CD14-positive monocyte (primary cell): ENCODE measurements at regions not wholly inside any gene's neighbourhood (a gene's known extent, or its start where the extent isn't known, plus 50 kb on each side); places are given as distances from the start of the nearest gene placed in this dataset.

Source experiments
- DNase-seq, 3 donors: peaks; one replicate each; pipeline ENCODE4 v3.0.0-alpha.2; 2011 to 2022
- H2AFZ ChIP-seq: 2 replicates; pipeline ENCODE4 v1.6.0; 2012; ENCODE audit warnings: mild to moderate bottlenecking, low read depth, low read length, inconsistent platforms; ENCODE audit not compliant: insufficient read depth, poor library complexity, severe bottlenecking
- H3K27ac ChIP-seq, 2 donors: 1 replicate in 1 of 2; 2 replicates in 1 of 2; pipeline ENCODE4 v1.5.1; 2012 to 2013; ENCODE audit warnings: low read length in 2 of 2, control low read depth in 1 of 2, inconsistent platforms in 1 of 2, low read depth in 1 of 2, mild to moderate bottlenecking in 1 of 2
- H3K27me3 ChIP-seq, 2 donors: one replicate each; pipeline versions ENCODE4 v1.6.0 to v1.6.1; 2011 to 2013; ENCODE audit warnings: low read length in 2 of 2; ENCODE audit not compliant: control insufficient read depth in 2 of 2, insufficient read depth in 2 of 2
- H3K36me3 ChIP-seq, 2 donors: replicated peaks in 1 of 2; 1 replicate in 1 of 2; 2 replicates in 1 of 2; pipeline versions ENCODE4 v1.5.1 to v1.6.1; 2012 to 2013; ENCODE audit warnings: low read length in 2 of 2, control low read depth in 1 of 2, inconsistent platforms in 1 of 2, mild to moderate bottlenecking in 1 of 2; ENCODE audit not compliant: insufficient read depth in 2 of 2, control insufficient read depth in 1 of 2
- H3K4me1 ChIP-seq, 2 donors: 1 replicate in 1 of 2; 2 replicates in 1 of 2; pipeline versions ENCODE4 v1.5.1 to v1.6.1; 2012 to 2013; ENCODE audit warnings: low read length in 2 of 2, control low read depth in 1 of 2, inconsistent platforms in 1 of 2, mild to moderate bottlenecking in 1 of 2, moderate library complexity in 1 of 2; ENCODE audit not compliant: insufficient read depth in 2 of 2, control insufficient read depth in 1 of 2
- H3K4me2 ChIP-seq: replicated peaks from 2 replicates; pipeline ENCODE3; 2012; ENCODE audit warnings: low read length, moderate library complexity, mild to moderate bottlenecking; ENCODE audit not compliant: poor library complexity, severe bottlenecking; ENCODE audit errors: extremely low read depth
- H3K4me3 ChIP-seq, 3 experiments: fragments of 200-600 bp in 1 of 3; sonication (generic) in 1 of 3; replicated peaks in 1 of 3; 1 replicate in 2 of 3; 2 replicates in 1 of 3; pipeline ENCODE4 v1.5.1; 2011 to 2013; ENCODE audit warnings: low read length in 3 of 3, mild to moderate bottlenecking in 3 of 3, control low read depth in 2 of 3, low read depth in 2 of 3, inconsistent platforms in 1 of 3, moderate library complexity in 1 of 3
- H3K79me2 ChIP-seq: 2 replicates; pipeline ENCODE4 v1.6.0; 2012; ENCODE audit warnings: mild to moderate bottlenecking, control low read depth, inconsistent platforms, low read length, moderate library complexity; ENCODE audit not compliant: insufficient read depth
- H3K9ac ChIP-seq: 2 replicates; pipeline ENCODE4 v1.6.0; 2017; ENCODE audit warnings: low read length, mild to moderate bottlenecking; ENCODE audit not compliant: insufficient read depth, poor library complexity, severe bottlenecking
- H3K9me3 ChIP-seq, 2 donors: replicated peaks in 1 of 2; 1 replicate in 1 of 2; 2 replicates in 1 of 2; pipeline versions ENCODE4 v1.5.1 to v1.6.1; 2012 to 2013; ENCODE audit warnings: low read length in 2 of 2, control low read depth in 1 of 2; ENCODE audit not compliant: control insufficient read depth in 1 of 2, insufficient read depth in 1 of 2
- H4K20me1 ChIP-seq: 2 replicates; pipeline ENCODE4 v1.6.0; 2012; ENCODE audit warnings: mild to moderate bottlenecking, low read length, control low read depth, moderate library complexity; ENCODE audit not compliant: insufficient read depth
- H3K27ac Mint-ChIP-seq, 7 donors: one replicate each; pipeline ENCODE4 v1.8.0; 2020; ENCODE audit warnings: mild to moderate bottlenecking in 7 of 7, mixed read lengths in 7 of 7, moderate library complexity in 6 of 7, inconsistent platforms in 2 of 7
- H3K27me3 Mint-ChIP-seq, 3 donors: one replicate each; pipeline ENCODE4 v1.8.0; 2021 to 2022; ENCODE audit warnings: low read depth in 3 of 3, mild to moderate bottlenecking in 3 of 3, mixed read lengths in 3 of 3, moderate library complexity in 3 of 3, inconsistent platforms in 1 of 3
- H3K36me3 Mint-ChIP-seq, 2 donors: one replicate each; pipeline ENCODE4 v1.8.0; 2020; ENCODE audit warnings: mixed read lengths in 2 of 2, inconsistent platforms in 1 of 2, mild to moderate bottlenecking in 1 of 2
- H3K4me1 Mint-ChIP-seq: one replicate; pipeline ENCODE4 v1.8.0; 2020; ENCODE audit warnings: mild to moderate bottlenecking, mixed read lengths
- H3K4me3 Mint-ChIP-seq, 2 donors: one replicate each; pipeline ENCODE4 v1.8.0; 2020; ENCODE audit warnings: mild to moderate bottlenecking in 2 of 2, mixed read lengths in 2 of 2, moderate library complexity in 1 of 2
- H3K9me3 Mint-ChIP-seq, 7 donors: one replicate each; pipeline ENCODE4 v1.8.0; 2020 to 2022; ENCODE audit warnings: mixed read lengths in 7 of 7, mild to moderate bottlenecking in 6 of 7, moderate library complexity in 6 of 7, inconsistent platforms in 2 of 7
- WGBS: methylation state at CpG from one replicate; pipeline ENCODE4 v1.1.5; 2013; ENCODE audit warnings: missing lambda C conversion rate; ENCODE audit not compliant: insufficient coverage; 5-methylcytosine and 5-hydroxymethylcytosine counted together
- intact Hi-C, 2 donors: fragments of 100-400 bp; cut with micrococcal nuclease; formaldehyde crosslinking; loops; one replicate each; pipeline versions ENCODE4 v1.15.0 to v1.15.1; 2023
- TF ChIP-seq, protein P1 (sequence below): fragments of 200-600 bp; IDR thresholded peaks from one replicate; pipeline ENCODE4 v1.8.0; 2022; ENCODE audit warnings: antibody characterized with exemption, mild to moderate bottlenecking

GRCh38 chr22:49662681-49663080, 165.0 kb downstream of the BRD1 start:
- Mint-ChIP-seq H3K27ac (peak overlapping the region in 2 of 7 donors; percentile 62 to 81), H3K27me3 (peaks cover 4 to 21% (median 19%) of the 10 kb centered on the region in 3 donors), H3K9me3 (peaks cover 2 to 8% (median 3%) of the 10 kb centered on the region in 7 donors), H3K4me1 (peaks cover 25% of the 10 kb centered on the region), H3K36me3 (no peaks in the 10 kb centered on the region), H3K4me3 (peak overlapping the region; percentile 64 to 83)
- DNase-seq, result no peak
- no peak overlapping the region for H3K27ac ChIP-seq
- peaks cover 17 to 18% of the 10 kb centered on the region in 2 donors for H3K4me1 ChIP-seq
- no peak overlapping the region for H3K9ac ChIP-seq
- TF ChIP-seq, protein P1, sequence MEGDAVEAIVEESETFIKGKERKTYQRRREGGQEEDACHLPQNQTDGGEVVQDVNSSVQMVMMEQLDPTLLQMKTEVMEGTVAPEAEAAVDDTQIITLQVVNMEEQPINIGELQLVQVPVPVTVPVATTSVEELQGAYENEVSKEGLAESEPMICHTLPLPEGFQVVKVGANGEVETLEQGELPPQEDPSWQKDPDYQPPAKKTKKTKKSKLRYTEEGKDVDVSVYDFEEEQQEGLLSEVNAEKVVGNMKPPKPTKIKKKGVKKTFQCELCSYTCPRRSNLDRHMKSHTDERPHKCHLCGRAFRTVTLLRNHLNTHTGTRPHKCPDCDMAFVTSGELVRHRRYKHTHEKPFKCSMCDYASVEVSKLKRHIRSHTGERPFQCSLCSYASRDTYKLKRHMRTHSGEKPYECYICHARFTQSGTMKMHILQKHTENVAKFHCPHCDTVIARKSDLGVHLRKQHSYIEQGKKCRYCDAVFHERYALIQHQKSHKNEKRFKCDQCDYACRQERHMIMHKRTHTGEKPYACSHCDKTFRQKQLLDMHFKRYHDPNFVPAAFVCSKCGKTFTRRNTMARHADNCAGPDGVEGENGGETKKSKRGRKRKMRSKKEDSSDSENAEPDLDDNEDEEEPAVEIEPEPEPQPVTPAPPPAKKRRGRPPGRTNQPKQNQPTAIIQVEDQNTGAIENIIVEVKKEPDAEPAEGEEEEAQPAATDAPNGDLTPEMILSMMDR, result no peak
- no peaks in the 10 kb centered on the region for H3K79me2 ChIP-seq
- peaks cover 0 to 2% of the 10 kb centered on the region in 2 donors for H3K27me3 ChIP-seq
- H3K36me3 ChIP-seq, result no peaks in the 10 kb centered on the region
- intact Hi-C loops, result no loop called here
- peak overlapping the region; percentile 58 for H3K4me2 ChIP-seq
- H3K9me3 ChIP-seq, result no peaks in the 10 kb centered on the region
- 20% methylated on average over 12 of the region's 18 CpGs for WGBS
- H2AFZ ChIP-seq, result peak overlapping the region; percentile 68
- peak overlapping the region in 1 of 3 experiments; percentile 51 for H3K4me3 ChIP-seq
- no peaks in the 10 kb centered on the region for H4K20me1 ChIP-seq

DNA sequence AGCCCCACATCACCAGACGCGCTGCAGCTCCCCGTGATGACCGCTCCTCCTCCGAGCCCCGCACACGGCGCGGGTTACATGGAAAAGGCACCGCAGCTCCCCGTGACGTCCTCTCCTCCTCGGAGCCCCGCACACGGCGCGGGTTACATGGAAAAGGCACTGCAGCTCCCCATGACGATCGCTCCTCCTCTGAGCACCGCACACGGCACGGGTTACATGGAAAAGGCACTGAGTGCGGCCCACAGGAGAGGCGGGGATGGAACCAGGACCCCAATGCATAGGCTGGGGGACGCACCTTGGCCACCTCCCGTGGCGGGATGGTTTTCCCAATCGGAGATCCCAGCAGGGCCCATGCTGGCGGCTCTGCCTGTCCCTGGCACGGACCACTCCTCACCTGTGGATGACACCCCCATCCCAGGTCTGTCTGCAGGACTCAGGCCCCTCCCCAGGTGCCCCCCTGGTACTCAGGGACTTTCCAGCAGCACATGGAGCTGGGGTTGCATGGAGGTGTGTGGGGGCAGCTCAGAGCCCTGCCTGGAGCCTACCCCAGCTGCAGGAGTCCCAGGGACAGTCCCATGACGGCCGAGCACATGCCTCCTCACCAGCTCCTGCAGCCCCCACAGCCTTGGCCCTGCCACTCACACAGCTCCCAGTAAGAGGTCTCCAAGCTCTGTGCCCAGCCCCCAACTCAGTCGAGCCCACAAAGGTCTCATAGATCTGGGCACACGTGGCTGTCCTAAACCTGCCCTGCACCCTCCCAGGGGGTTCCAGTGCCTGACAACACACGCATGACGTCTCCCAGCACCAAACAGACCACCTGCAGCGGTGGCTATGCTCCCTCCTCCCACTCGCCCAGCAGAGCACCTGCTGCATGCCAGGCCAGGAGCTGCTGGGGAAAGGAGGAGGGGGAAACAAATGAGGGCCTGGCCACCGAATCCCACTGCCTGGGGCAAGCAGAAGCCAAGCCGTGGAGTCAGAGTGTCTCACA, 166.6 kb downstream of the BRD1 start:
- Histone ChIP-seq H2AFZ (no peak overlapping the region), H3K9ac (no peak overlapping the region), H3K4me3 (no peak overlapping the region), H3K4me1 (peaks cover 24% of the 10 kb centered on the region in 2 donors), H3K9me3 (no peaks in the 10 kb centered on the region), H4K20me1 (no peaks in the 10 kb centered on the region), H3K27ac (no peak overlapping the region), H3K4me2 (no peak overlapping the region), H3K79me2 (peaks cover 10% of the 10 kb centered on the region), H3K27me3 (peaks cover 0 to 2% of the 10 kb centered on the region in 2 donors), H3K36me3 (no peaks in the 10 kb centered on the region)
- WGBS, result 98% methylated on average over 36 of the region's 40 CpGs
- Mint-ChIP-seq H3K27ac (no peak overlapping the region), H3K36me3 (no peaks in the 10 kb centered on the region), H3K27me3 (peaks cover 3 to 16% (median 16%) of the 10 kb centered on the region in 3 donors), H3K4me3 (no peak overlapping the region), H3K9me3 (peaks cover 2 to 13% (median 5%) of the 10 kb centered on the region in 7 donors), H3K4me1 (peaks cover 28% of the 10 kb centered on the region)
- intact Hi-C loops, result no loop called here
- DNase-seq, result no peak
- TF ChIP-seq, protein P1, result no peak
